ENCODE measurements at regions not wholly inside any gene's neighbourhood (a gene's known extent, or its start where the extent isn't known, plus 50 kb on each side); places are given as distances from the start of the nearest gene placed in this dataset.

DNA sequence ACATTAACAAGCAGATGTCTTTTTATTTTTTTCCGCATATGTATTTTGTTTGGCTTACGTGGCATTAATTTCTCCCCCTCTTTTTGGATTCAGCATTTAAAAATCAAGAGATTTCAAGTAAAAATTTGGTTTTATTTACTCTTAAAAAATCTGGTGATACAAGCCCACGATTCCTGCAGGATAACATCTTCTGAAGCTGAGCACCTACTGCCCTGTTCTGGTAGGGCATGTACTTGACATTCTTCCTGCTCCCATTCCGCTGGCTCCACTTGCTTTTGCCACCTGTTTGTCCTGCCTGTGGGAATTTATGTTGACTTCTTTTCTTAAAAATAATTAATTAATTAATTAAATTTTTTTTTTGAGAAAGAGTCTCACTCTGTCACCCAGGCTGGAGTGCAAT lies 105.2 kb upstream of the SLC25A13 start:
- intact Hi-C loops (cut with micrococcal nuclease; ENCODE audit: unreplicated experiment) (no loop called here), in situ Hi-C loops (cut with MboI) (no loop called here)
- H3K4me1 ChIP-seq (ENCODE audit: control insufficient read depth, insufficient read depth, low read length): no peaks in the 10 kb centered on the region
- no peaks in the 10 kb centered on the region for H4K20me1 ChIP-seq (ENCODE audit: control insufficient read depth, insufficient read depth)
- no TSS peak for BruUV-seq (replicated peaks)
- H2AFZ ChIP-seq (ENCODE audit: control insufficient read depth, low read depth, low read length): no peak overlapping the region
- no peak overlapping the region for H3K9ac ChIP-seq (ENCODE audit: control insufficient read depth, insufficient read depth, low read length)
- CTCF ChIA-PET: no interaction called here
- WGBS (ENCODE audit: insufficient coverage, insufficient replicate concordance, low lambda C conversion rate, missing lambda C conversion rate): 46% methylated on average over 4 of the region's 4 CpGs
- ATAC-seq: no peak
- no peak overlapping the region for H3K4me3 ChIP-seq
- H3K27me3 ChIP-seq (replicated peaks in 1 of 2; ENCODE audit: control insufficient read depth in 2 of 2, insufficient read depth in 2 of 2, low read length in 1 of 2): no peaks in the 10 kb centered on the region; a peak in 1 of 4 replicates
- H3K4me2 ChIP-seq (ENCODE audit: control insufficient read depth, insufficient read depth): no peak overlapping the region
- RAD21 ChIA-PET (ENCODE audit: unreplicated experiment): interaction anchor here (0.6 kb wide), 1 partner anchor 779 kb away, joined by 3 read pairs; no protein-coding TSS in a partner anchor
- no peak for TF ChIP-seq SMAD5 (IDR thresholded peaks at IDR 0.05; ENCODE audit: low read depth)
- TF ChIP-seq FOXM1 (IDR thresholded peaks at IDR 0.05; ENCODE audit: low read depth, low read length): no peak
- no peak for TF ChIP-seq CHD4 (IDR thresholded peaks at IDR 0.05)
- no peak for TF ChIP-seq SUZ12 (IDR thresholded peaks at IDR 0.05; ENCODE audit: unreplicated experiment)
- TF ChIP-seq KDM1A (IDR thresholded peaks at IDR 0.05; ENCODE audit: borderline replicate concordance): no peak
- TF ChIP-seq, protein P1, sequence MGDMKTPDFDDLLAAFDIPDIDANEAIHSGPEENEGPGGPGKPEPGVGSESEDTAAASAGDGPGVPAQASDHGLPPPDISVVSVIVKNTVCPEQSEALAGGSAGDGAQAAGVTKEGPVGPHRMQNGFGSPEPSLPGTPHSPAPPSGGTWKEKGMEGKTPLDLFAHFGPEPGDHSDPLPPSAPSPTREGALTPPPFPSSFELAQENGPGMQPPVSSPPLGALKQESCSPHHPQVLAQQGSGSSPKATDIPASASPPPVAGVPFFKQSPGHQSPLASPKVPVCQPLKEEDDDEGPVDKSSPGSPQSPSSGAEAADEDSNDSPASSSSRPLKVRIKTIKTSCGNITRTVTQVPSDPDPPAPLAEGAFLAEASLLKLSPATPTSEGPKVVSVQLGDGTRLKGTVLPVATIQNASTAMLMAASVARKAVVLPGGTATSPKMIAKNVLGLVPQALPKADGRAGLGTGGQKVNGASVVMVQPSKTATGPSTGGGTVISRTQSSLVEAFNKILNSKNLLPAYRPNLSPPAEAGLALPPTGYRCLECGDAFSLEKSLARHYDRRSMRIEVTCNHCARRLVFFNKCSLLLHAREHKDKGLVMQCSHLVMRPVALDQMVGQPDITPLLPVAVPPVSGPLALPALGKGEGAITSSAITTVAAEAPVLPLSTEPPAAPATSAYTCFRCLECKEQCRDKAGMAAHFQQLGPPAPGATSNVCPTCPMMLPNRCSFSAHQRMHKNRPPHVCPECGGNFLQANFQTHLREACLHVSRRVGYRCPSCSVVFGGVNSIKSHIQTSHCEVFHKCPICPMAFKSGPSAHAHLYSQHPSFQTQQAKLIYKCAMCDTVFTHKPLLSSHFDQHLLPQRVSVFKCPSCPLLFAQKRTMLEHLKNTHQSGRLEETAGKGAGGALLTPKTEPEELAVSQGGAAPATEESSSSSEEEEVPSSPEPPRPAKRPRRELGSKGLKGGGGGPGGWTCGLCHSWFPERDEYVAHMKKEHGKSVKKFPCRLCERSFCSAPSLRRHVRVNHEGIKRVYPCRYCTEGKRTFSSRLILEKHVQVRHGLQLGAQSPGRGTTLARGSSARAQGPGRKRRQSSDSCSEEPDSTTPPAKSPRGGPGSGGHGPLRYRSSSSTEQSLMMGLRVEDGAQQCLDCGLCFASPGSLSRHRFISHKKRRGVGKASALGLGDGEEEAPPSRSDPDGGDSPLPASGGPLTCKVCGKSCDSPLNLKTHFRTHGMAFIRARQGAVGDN (IDR thresholded peaks at IDR 0.05): no peak
- TF ChIP-seq SIX5 (IDR thresholded peaks at IDR 0.05; ENCODE audit: low read depth, low read length, severe bottlenecking): no peak
- TF ChIP-seq PAX8 (IDR thresholded peaks at IDR 0.05): no peak
- no peak for TF ChIP-seq DPF2 (IDR thresholded peaks at IDR 0.05)
- no peak for TF ChIP-seq EP300 (IDR thresholded peaks at IDR 0.05; ENCODE audit: borderline replicate concordance in 1 of 2, control insufficient read depth in 1 of 2, low read depth in 2 of 2, low read length in 2 of 2)
- no peak for TF ChIP-seq EZH2 (IDR thresholded peaks at IDR 0.05; ENCODE audit: borderline replicate concordance, control insufficient read depth, low read depth, low read length)
- TF ChIP-seq, protein P2, sequence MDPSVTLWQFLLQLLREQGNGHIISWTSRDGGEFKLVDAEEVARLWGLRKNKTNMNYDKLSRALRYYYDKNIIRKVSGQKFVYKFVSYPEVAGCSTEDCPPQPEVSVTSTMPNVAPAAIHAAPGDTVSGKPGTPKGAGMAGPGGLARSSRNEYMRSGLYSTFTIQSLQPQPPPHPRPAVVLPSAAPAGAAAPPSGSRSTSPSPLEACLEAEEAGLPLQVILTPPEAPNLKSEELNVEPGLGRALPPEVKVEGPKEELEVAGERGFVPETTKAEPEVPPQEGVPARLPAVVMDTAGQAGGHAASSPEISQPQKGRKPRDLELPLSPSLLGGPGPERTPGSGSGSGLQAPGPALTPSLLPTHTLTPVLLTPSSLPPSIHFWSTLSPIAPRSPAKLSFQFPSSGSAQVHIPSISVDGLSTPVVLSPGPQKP (IDR thresholded peaks at IDR 0.05; ENCODE audit: low read depth, low read length): no peak
- no peak for TF ChIP-seq NRF1 (conservative IDR thresholded peaks at IDR 0.05; ENCODE audit: low read depth, low read length)
- TF ChIP-seq TARDBP (IDR thresholded peaks at IDR 0.05; ENCODE audit: borderline replicate concordance): no peak
- H3K9me3 ChIP-seq (replicated peaks; ENCODE audit: control insufficient read depth, insufficient read depth, low read length): no peaks in the 10 kb centered on the region
- no peak overlapping the region for H3K27ac ChIP-seq (ENCODE audit: control insufficient read depth, insufficient read depth)
- POLR2A ChIA-PET: no interaction called here
- SMC1A ChIA-PET (ENCODE audit: uncharacterized antibody, unreplicated experiment): no interaction called here
- H3K36me3 ChIP-seq (ENCODE audit: control insufficient read depth in 2 of 2, insufficient read depth in 2 of 2, low read length in 1 of 2): no peaks in the 10 kb centered on the region
- H3K79me2 ChIP-seq (ENCODE audit: control insufficient read depth, insufficient read depth, low read length): no peaks in the 10 kb centered on the region
- no peak for FAIRE-seq
- no peak for DNase-seq (ENCODE audit: low read depth, low spot score)

All from GM12878 (cell line).